ENCODE measurements at regions not wholly inside any gene's neighbourhood (a gene's known extent, or its start where the extent isn't known, plus 50 kb on each side); places are given as distances from the start of the nearest gene placed in this dataset.
"Not testable (repeated sequence)": the region's sequence is repeated elsewhere in the genome, so short reads cannot be mapped to it uniquely, and the experiment has no call there.

GRCh38 chr11:104776501-104777170, 121.6 kb downstream of the CASP12 start:
- peak; percentile 68 for DNase-seq (ENCODE audit: low spot score)

GRCh38 chr11:104774578-104774977, 123.7 kb downstream of the CASP12 start:
- DNase-seq (ENCODE audit: low spot score) = no peak

- peak; percentile 88 for DNase-seq (ENCODE audit: low spot score)
These were observed 125.4 kb downstream of the CASP12 start for GRCh38 chr11:104772806-104773241.

GRCh38 chr11:104771763-104772162, 126.5 kb downstream of the CASP12 start:
- peak; percentile 12 for DNase-seq (ENCODE audit: low spot score)

GRCh38 chr11:104771046-104771445, 127.2 kb downstream of the CASP12 start:
- not testable (repeated sequence) for DNase-seq (ENCODE audit: low spot score)

GRCh38 chr11:104765401-104766095, 132.7 kb downstream of the CASP12 start:
- no peak for DNase-seq (ENCODE audit: low spot score)

- DNase-seq (ENCODE audit: low spot score) = no peak
These were observed 133.6 kb downstream of the CASP12 start for GRCh38 chr11:104764710-104765045.

- no peak for DNase-seq (ENCODE audit: low spot score)
These were observed 134.1 kb downstream of the CASP12 start for GRCh38 chr11:104763930-104764709.

- no peak for DNase-seq (ENCODE audit: low spot score)
These were observed 136.7 kb downstream of the CASP12 start for GRCh38 chr11:104761511-104761910.

- DNase-seq (ENCODE audit: low spot score) = no peak
These were observed 138.8 kb downstream of the CASP12 start for GRCh38 chr11:104759464-104759863.

- DNase-seq (ENCODE audit: low spot score) = no peak
These were observed 159.3 kb downstream of the CASP12 start for GRCh38 chr11:104738918-104739317.

GRCh38 chr11:104738208-104738607, 160.1 kb downstream of the CASP12 start:
- DNase-seq (ENCODE audit: low spot score) = no peak

GRCh38 chr11:104736502-104736901, 161.8 kb downstream of the CASP12 start:
- DNase-seq (ENCODE audit: low spot score) = no peak

GRCh38 chr11:104734998-104735397, 163.3 kb downstream of the CASP12 start:
- DNase-seq (ENCODE audit: low spot score) = no peak

GRCh38 chr11:104731890-104732289, 166.4 kb downstream of the CASP12 start:
- DNase-seq (ENCODE audit: low spot score) = no peak

- DNase-seq (ENCODE audit: low spot score) = no peak
These were observed 169.3 kb downstream of the CASP12 start for GRCh38 chr11:104728927-104729326.

GRCh38 chr11:104727768-104728167, 170.5 kb downstream of the CASP12 start:
- DNase-seq (ENCODE audit: low spot score) = no peak

- no peak for DNase-seq (ENCODE audit: low spot score)
These were observed 171.2 kb downstream of the CASP12 start for GRCh38 chr11:104727095-104727494.

- no peak for DNase-seq (ENCODE audit: low spot score)
These were observed 172.4 kb downstream of the CASP12 start for GRCh38 chr11:104725796-104726408.

GRCh38 chr11:104713401-104713800, 184.9 kb downstream of the CASP12 start:
- no peak for DNase-seq (ENCODE audit: low spot score)

- peak; percentile 43 for DNase-seq (ENCODE audit: low spot score)
These were observed 192.6 kb downstream of the CASP12 start for GRCh38 chr11:104705490-104706190.

- DNase-seq (ENCODE audit: low spot score) = no peak
These were observed 193.4 kb downstream of the CASP12 start for GRCh38 chr11:104704888-104705287.
